Parathyroid adenoma (tissue), 2 donors: ENCODE measurements at regions not wholly inside any gene's neighbourhood (a gene's known extent, or its start where the extent isn't known, plus 50 kb on each side); places are given as distances from the start of the nearest gene placed in this dataset.

ENCODE experiments used
- H2AFZ ChIP-seq: fragments of 300-600 bp; sonication (generic); one replicate; pipeline ENCODE4 v1.7.0; 2017; ENCODE audit warnings: antibody characterized with exemption, mild to moderate bottlenecking
- H3K27ac ChIP-seq: fragments of 300-600 bp; sonication (generic); one replicate; pipeline ENCODE4 v1.7.0; 2017
- H3K27me3 ChIP-seq: fragments of 300-600 bp; sonication (generic); one replicate; pipeline ENCODE4 v1.7.0; 2017; ENCODE audit warnings: low read length; ENCODE audit not compliant: control insufficient read depth, insufficient read depth
- H3K36me3 ChIP-seq: fragments of 300-600 bp; sonication (generic); one replicate; pipeline ENCODE4 v1.7.0; 2017; ENCODE audit warnings: low read length; ENCODE audit not compliant: control insufficient read depth, insufficient read depth
- H3K4me1 ChIP-seq: fragments of 300-600 bp; sonication (generic); one replicate; pipeline ENCODE4 v1.7.0; 2017; ENCODE audit warnings: control low read depth
- H3K4me2 ChIP-seq: fragments of 300-600 bp; sonication (generic); one replicate; pipeline ENCODE4 v1.7.0; 2017; ENCODE audit warnings: low read length
- H3K4me3 ChIP-seq: fragments of 300-600 bp; sonication (generic); one replicate; pipeline ENCODE4 v1.7.0; 2017; ENCODE audit warnings: low read depth, low read length
- H3K79me2 ChIP-seq: fragments of 300-600 bp; sonication (generic); one replicate; pipeline ENCODE4 v1.7.0; 2017; ENCODE audit warnings: control low read depth
- H3K9ac ChIP-seq: fragments of 300-600 bp; sonication (generic); one replicate; pipeline ENCODE4 v1.7.0; 2017; ENCODE audit warnings: mild to moderate bottlenecking
- H3K9me3 ChIP-seq: fragments of 300-600 bp; sonication (generic); one replicate; pipeline ENCODE4 v1.7.0; 2017; ENCODE audit warnings: low read length; ENCODE audit not compliant: control insufficient read depth
- CTCF ChIP-seq: fragments of 300-600 bp; sonication (generic); IDR thresholded peaks from one replicate; pipeline ENCODE4 v1.7.0; 2017; ENCODE audit warnings: antibody characterized with exemption, mild to moderate bottlenecking
- donor health status: primary hyperparathyroidism.

- no peak overlapping the region for H3K9ac ChIP-seq
- no peak overlapping the region for H3K4me2 ChIP-seq
- no peaks in the 10 kb centered on the region for H3K9me3 ChIP-seq
- H3K4me3 ChIP-seq, result no peak overlapping the region
- H3K27ac ChIP-seq, result no peak overlapping the region
- no peak for TF ChIP-seq CTCF
- no peak overlapping the region for H2AFZ ChIP-seq
- H3K79me2 ChIP-seq, result no peaks in the 10 kb centered on the region
- no peaks in the 10 kb centered on the region for H3K4me1 ChIP-seq
- H3K27me3 ChIP-seq, result no peaks in the 10 kb centered on the region
- no peaks in the 10 kb centered on the region for H3K36me3 ChIP-seq
These were observed 144.4 kb downstream of the MREG start for GRCh38 chr2:215868846-215869543.

GRCh38 chr2:215866606-215867005, 146.7 kb downstream of the MREG start:
- Histone ChIP-seq H3K4me2 (no peak overlapping the region), H3K27me3 (no peaks in the 10 kb centered on the region), H3K4me3 (no peak overlapping the region), H3K79me2 (no peaks in the 10 kb centered on the region), H3K4me1 (no peaks in the 10 kb centered on the region), H2AFZ (no peak overlapping the region), H3K36me3 (no peaks in the 10 kb centered on the region), H3K9ac (no peak overlapping the region), H3K27ac (no peak overlapping the region), H3K9me3 (no peaks in the 10 kb centered on the region)
- no peak for TF ChIP-seq CTCF

- no peak overlapping the region for H2AFZ ChIP-seq
- H3K4me2 ChIP-seq, result no peak overlapping the region
- H3K36me3 ChIP-seq, result no peaks in the 10 kb centered on the region
- no peaks in the 10 kb centered on the region for H3K27me3 ChIP-seq
- no peak overlapping the region for H3K4me3 ChIP-seq
- H3K4me1 ChIP-seq, result no peaks in the 10 kb centered on the region
- H3K9ac ChIP-seq, result no peak overlapping the region
- H3K9me3 ChIP-seq, result no peaks in the 10 kb centered on the region
- TF ChIP-seq CTCF, result no peak
- H3K79me2 ChIP-seq, result no peaks in the 10 kb centered on the region
- H3K27ac ChIP-seq, result no peak overlapping the region
These were observed 149.7 kb downstream of the MREG start for GRCh38 chr2:215863687-215864086.

- H3K27ac ChIP-seq, result no peak overlapping the region
- H3K36me3 ChIP-seq, result no peaks in the 10 kb centered on the region
- H3K9ac ChIP-seq, result no peak overlapping the region
- no peak overlapping the region for H2AFZ ChIP-seq
- H3K27me3 ChIP-seq, result no peaks in the 10 kb centered on the region
- no peak overlapping the region for H3K4me2 ChIP-seq
- H3K9me3 ChIP-seq, result no peaks in the 10 kb centered on the region
- H3K4me3 ChIP-seq, result no peak overlapping the region
- TF ChIP-seq CTCF, result no peak
- no peaks in the 10 kb centered on the region for H3K4me1 ChIP-seq
- no peaks in the 10 kb centered on the region for H3K79me2 ChIP-seq
These were observed 151.0 kb downstream of the MREG start for GRCh38 chr2:215862351-215862771.
